ENCODE measurements at regions not wholly inside any gene's neighbourhood (a gene's known extent, or its start where the extent isn't known, plus 50 kb on each side); places are given as distances from the start of the nearest gene placed in this dataset.
A peak's percentile ranks its signal among the peaks of the same experiment; 100 is the strongest.
"Not testable (repeated sequence)": the region's sequence is repeated elsewhere in the genome, so short reads cannot be mapped to it uniquely, and the experiment has no call there.

DNA sequence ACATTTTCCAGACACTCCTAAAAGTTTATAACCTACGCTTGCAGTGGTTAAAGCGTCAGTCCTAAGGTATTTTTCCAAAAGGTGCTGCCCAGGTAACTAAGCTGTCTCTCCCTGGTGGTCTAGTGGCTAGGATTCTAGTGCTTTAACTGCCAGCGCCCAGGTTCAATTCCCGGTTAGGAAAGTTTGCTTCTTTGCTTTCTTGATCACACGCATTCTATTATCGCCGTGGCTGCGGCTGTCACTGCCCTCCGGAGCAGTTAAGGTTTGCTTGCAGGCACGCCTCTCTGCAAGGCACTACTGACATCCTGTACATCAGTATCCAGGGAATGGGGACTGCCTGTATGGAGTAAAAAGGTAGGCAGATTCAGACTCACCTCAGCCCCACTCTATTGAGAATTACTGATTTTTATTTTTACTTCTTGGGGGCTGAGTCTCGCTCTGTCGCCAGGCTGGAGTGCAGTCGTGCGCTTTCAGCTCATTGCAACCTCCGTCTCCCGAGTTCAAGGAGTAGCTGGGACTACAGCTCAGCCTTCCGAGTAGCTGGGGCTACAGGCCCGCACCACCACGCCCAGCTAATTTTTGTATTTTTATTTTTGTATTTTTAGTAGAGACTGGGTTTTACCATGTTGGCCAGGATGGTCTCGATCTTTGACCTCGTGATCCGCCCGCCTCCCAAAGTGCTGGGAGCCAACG is 53.2 kb upstream of the CFAP126 start:
- no peak overlapping the region for H3K4me3 ChIP-seq (ENCODE audit: insufficient read depth, low read length, poor library complexity, severe bottlenecking)
- no peak for TF ChIP-seq EZH2phosphoT487 (conservative IDR thresholded peaks at IDR 0.05; ENCODE audit: low read length)
- TF ChIP-seq, protein P1, sequence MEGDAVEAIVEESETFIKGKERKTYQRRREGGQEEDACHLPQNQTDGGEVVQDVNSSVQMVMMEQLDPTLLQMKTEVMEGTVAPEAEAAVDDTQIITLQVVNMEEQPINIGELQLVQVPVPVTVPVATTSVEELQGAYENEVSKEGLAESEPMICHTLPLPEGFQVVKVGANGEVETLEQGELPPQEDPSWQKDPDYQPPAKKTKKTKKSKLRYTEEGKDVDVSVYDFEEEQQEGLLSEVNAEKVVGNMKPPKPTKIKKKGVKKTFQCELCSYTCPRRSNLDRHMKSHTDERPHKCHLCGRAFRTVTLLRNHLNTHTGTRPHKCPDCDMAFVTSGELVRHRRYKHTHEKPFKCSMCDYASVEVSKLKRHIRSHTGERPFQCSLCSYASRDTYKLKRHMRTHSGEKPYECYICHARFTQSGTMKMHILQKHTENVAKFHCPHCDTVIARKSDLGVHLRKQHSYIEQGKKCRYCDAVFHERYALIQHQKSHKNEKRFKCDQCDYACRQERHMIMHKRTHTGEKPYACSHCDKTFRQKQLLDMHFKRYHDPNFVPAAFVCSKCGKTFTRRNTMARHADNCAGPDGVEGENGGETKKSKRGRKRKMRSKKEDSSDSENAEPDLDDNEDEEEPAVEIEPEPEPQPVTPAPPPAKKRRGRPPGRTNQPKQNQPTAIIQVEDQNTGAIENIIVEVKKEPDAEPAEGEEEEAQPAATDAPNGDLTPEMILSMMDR (IDR thresholded peaks at IDR 0.05; ENCODE audit: insufficient read depth, low read length, poor library complexity, severe bottlenecking) = no peak
- no peaks in the 10 kb centered on the region for H3K79me2 ChIP-seq (ENCODE audit: insufficient read depth, low read length)
- H3K27me3 ChIP-seq (ENCODE audit: low read length) = no peaks in the 10 kb centered on the region
- no peaks in the 10 kb centered on the region for H3F3A ChIP-seq (ENCODE audit: insufficient read depth)
- H3K9ac ChIP-seq (ENCODE audit: low read length) = no peak overlapping the region
- no peaks in the 10 kb centered on the region for H3K9me2 ChIP-seq (replicated peaks; ENCODE audit: insufficient read depth, low read length)
- H3K36me3 ChIP-seq (ENCODE audit: low read length) = no peaks in the 10 kb centered on the region
- H4K20me1 ChIP-seq (ENCODE audit: low read depth, low read length) = no peaks in the 10 kb centered on the region
- H3K4me2 ChIP-seq (ENCODE audit: low read depth, low read length, poor library complexity, severe bottlenecking) = peak overlapping the region; percentile 49
- no peaks in the 10 kb centered on the region for H3K9me3 ChIP-seq (ENCODE audit: insufficient read depth, low read length)
- no peak overlapping the region for H3K27ac ChIP-seq (ENCODE audit: low read depth, low read length)
- no peak overlapping the region for H2AFZ ChIP-seq (ENCODE audit: low read depth, low read length, severe bottlenecking)

DNA sequence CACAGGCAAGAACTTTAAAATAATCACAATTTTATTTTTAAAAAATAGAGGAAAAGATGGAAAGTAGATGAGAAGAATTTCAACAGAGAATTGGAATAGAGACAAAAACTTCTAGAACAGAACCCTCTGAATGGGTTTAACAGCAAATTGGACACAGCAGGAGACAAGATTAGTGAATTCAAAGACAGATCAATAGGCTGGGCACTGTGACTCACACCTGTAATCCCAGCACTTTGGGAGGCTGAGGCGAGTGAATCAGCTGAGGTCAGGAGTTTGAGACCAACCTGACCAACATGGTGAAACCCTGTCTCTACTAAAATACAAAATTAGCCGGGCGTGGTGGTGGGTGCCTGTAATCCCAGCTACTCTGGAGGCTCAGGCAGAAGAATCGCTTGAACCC is 49.9 kb upstream of the CFAP126 start:
- not testable (repeated sequence) for H3K9me3 ChIP-seq (ENCODE audit: insufficient read depth, low read length); H3K4me2 ChIP-seq (ENCODE audit: low read depth, low read length, poor library complexity, severe bottlenecking); H3K27me3 ChIP-seq (ENCODE audit: low read length); H3F3A ChIP-seq (ENCODE audit: insufficient read depth); H3K9ac ChIP-seq (ENCODE audit: low read length); H2AFZ ChIP-seq (ENCODE audit: low read depth, low read length, severe bottlenecking); H3K9me2 ChIP-seq (replicated peaks; ENCODE audit: insufficient read depth, low read length); H3K27ac ChIP-seq (ENCODE audit: low read depth, low read length); H4K20me1 ChIP-seq (ENCODE audit: low read depth, low read length); H3K79me2 ChIP-seq (ENCODE audit: insufficient read depth, low read length); H3K36me3 ChIP-seq (ENCODE audit: low read length); H3K4me3 ChIP-seq (ENCODE audit: insufficient read depth, low read length, poor library complexity, severe bottlenecking)

Data from SU-DHL-6 (cell line).